Activated naive CD4-positive, alpha-beta T cell treated with anti-CD3 and anti-CD28 coated beads, Interleukin-2, amount 50 U/mL, for 24 hours (primary cell): ENCODE measurements at regions not wholly inside any gene's neighbourhood (a gene's known extent, or its start where the extent isn't known, plus 50 kb on each side); places are given as distances from the start of the nearest gene placed in this dataset.
"Not testable (repeated sequence)": the region's sequence is repeated elsewhere in the genome, so short reads cannot be mapped to it uniquely, and the experiment has no call there.

ENCODE experiments used
- H3K27ac Mint-ChIP-seq: one replicate; pipeline ENCODE4 v1.8.0; 2021; ENCODE audit warnings: mild to moderate bottlenecking, mixed read lengths
- H3K27me3 Mint-ChIP-seq: one replicate; pipeline ENCODE4 v1.8.0; 2021; ENCODE audit warnings: mixed read lengths
- H3K36me3 Mint-ChIP-seq: one replicate; pipeline ENCODE4 v1.8.0; 2021; ENCODE audit warnings: mixed read lengths
- H3K4me1 Mint-ChIP-seq: one replicate; pipeline ENCODE4 v1.8.0; 2021; ENCODE audit warnings: mixed read lengths
- H3K4me3 Mint-ChIP-seq: one replicate; pipeline ENCODE4 v1.8.0; 2021; ENCODE audit warnings: mild to moderate bottlenecking, mixed read lengths
- H3K9me3 Mint-ChIP-seq: one replicate; pipeline ENCODE4 v1.8.0; 2021; ENCODE audit warnings: mixed read lengths

- Mint-ChIP-seq H3K27ac (no peak overlapping the region), H3K9me3 (no peaks in the 10 kb centered on the region), H3K27me3 (no peaks in the 10 kb centered on the region), H3K4me3 (no peak overlapping the region), H3K4me1 (no peaks in the 10 kb centered on the region), H3K36me3 (no peaks in the 10 kb centered on the region)
Measured at GRCh38 chr4:11821772-11822430, 393.2 kb upstream of the HS3ST1 start.

GRCh38 chr4:11817088-11817487, 388.4 kb upstream of the HS3ST1 start:
- H3K4me1 Mint-ChIP-seq = no peaks in the 10 kb centered on the region
- H3K36me3 Mint-ChIP-seq = no peaks in the 10 kb centered on the region
- H3K27me3 Mint-ChIP-seq = no peaks in the 10 kb centered on the region
- H3K27ac Mint-ChIP-seq = no peak overlapping the region
- no peak overlapping the region for H3K4me3 Mint-ChIP-seq
- no peaks in the 10 kb centered on the region for H3K9me3 Mint-ChIP-seq

- Mint-ChIP-seq H3K27ac (no peak overlapping the region), H3K27me3 (no peaks in the 10 kb centered on the region), H3K4me1 (no peaks in the 10 kb centered on the region), H3K4me3 (no peak overlapping the region), H3K9me3 (no peaks in the 10 kb centered on the region), H3K36me3 (no peaks in the 10 kb centered on the region)
Measured at GRCh38 chr4:11814758-11815157, 386.1 kb upstream of the HS3ST1 start.

GRCh38 chr4:11813951-11814446, 385.3 kb upstream of the HS3ST1 start:
- no peak overlapping the region for H3K4me3 Mint-ChIP-seq
- H3K27me3 Mint-ChIP-seq = no peaks in the 10 kb centered on the region
- no peaks in the 10 kb centered on the region for H3K4me1 Mint-ChIP-seq
- H3K9me3 Mint-ChIP-seq = no peaks in the 10 kb centered on the region
- H3K27ac Mint-ChIP-seq = no peak overlapping the region
- no peaks in the 10 kb centered on the region for H3K36me3 Mint-ChIP-seq

GRCh38 chr4:11811521-11811920, 382.8 kb upstream of the HS3ST1 start:
- not testable (repeated sequence) for H3K27me3 Mint-ChIP-seq, H3K27ac Mint-ChIP-seq, H3K36me3 Mint-ChIP-seq, H3K9me3 Mint-ChIP-seq, H3K4me1 Mint-ChIP-seq, H3K4me3 Mint-ChIP-seq

GRCh38 chr4:11805842-11806241, 377.1 kb upstream of the HS3ST1 start:
- Mint-ChIP-seq H3K4me1 (no peaks in the 10 kb centered on the region), H3K36me3 (no peaks in the 10 kb centered on the region), H3K27me3 (no peaks in the 10 kb centered on the region), H3K27ac (no peak overlapping the region), H3K9me3 (no peaks in the 10 kb centered on the region), H3K4me3 (no peak overlapping the region)

GRCh38 chr4:11801466-11802446, 373.1 kb upstream of the HS3ST1 start:
- Mint-ChIP-seq H3K27ac (no peak overlapping the region), H3K27me3 (no peaks in the 10 kb centered on the region), H3K36me3 (no peaks in the 10 kb centered on the region), H3K9me3 (no peaks in the 10 kb centered on the region), H3K4me3 (no peak overlapping the region), H3K4me1 (no peaks in the 10 kb centered on the region)

GRCh38 chr4:11799196-11799595, 370.5 kb upstream of the HS3ST1 start:
- Mint-ChIP-seq H3K4me1 (no peaks in the 10 kb centered on the region), H3K9me3 (no peaks in the 10 kb centered on the region), H3K27me3 (no peaks in the 10 kb centered on the region), H3K27ac (no peak overlapping the region), H3K4me3 (no peak overlapping the region), H3K36me3 (no peaks in the 10 kb centered on the region)

GRCh38 chr4:11791797-11792196, 363.1 kb upstream of the HS3ST1 start:
- Mint-ChIP-seq H3K4me1 (no peaks in the 10 kb centered on the region), H3K27me3 (peaks cover 3% of the 10 kb centered on the region), H3K36me3 (no peaks in the 10 kb centered on the region), H3K4me3 (no peak overlapping the region), H3K9me3 (no peaks in the 10 kb centered on the region), H3K27ac (no peak overlapping the region)

GRCh38 chr4:11790230-11790629, 361.5 kb upstream of the HS3ST1 start:
- Mint-ChIP-seq H3K27ac (no peak overlapping the region), H3K4me3 (no peak overlapping the region), H3K36me3 (no peaks in the 10 kb centered on the region), H3K27me3 (peaks cover 3% of the 10 kb centered on the region), H3K4me1 (no peaks in the 10 kb centered on the region), H3K9me3 (no peaks in the 10 kb centered on the region)

GRCh38 chr4:11783588-11783987, 354.9 kb upstream of the HS3ST1 start:
- Mint-ChIP-seq H3K9me3 (no peaks in the 10 kb centered on the region), H3K36me3 (no peaks in the 10 kb centered on the region), H3K4me1 (no peaks in the 10 kb centered on the region), H3K27ac (no peak overlapping the region), H3K4me3 (no peak overlapping the region), H3K27me3 (peaks cover 3% of the 10 kb centered on the region)

GRCh38 chr4:11782859-11783258, 354.2 kb upstream of the HS3ST1 start:
- Mint-ChIP-seq H3K27me3 (peaks cover 3% of the 10 kb centered on the region), H3K36me3 (no peaks in the 10 kb centered on the region), H3K9me3 (no peaks in the 10 kb centered on the region), H3K27ac (no peak overlapping the region), H3K4me3 (no peak overlapping the region), H3K4me1 (no peaks in the 10 kb centered on the region)

GRCh38 chr4:11777447-11777846, 348.8 kb upstream of the HS3ST1 start:
- H3K4me1 Mint-ChIP-seq = no peaks in the 10 kb centered on the region
- H3K36me3 Mint-ChIP-seq = no peaks in the 10 kb centered on the region
- no peaks in the 10 kb centered on the region for H3K9me3 Mint-ChIP-seq
- H3K27ac Mint-ChIP-seq = no peak overlapping the region
- H3K27me3 Mint-ChIP-seq = peaks cover 2% of the 10 kb centered on the region
- H3K4me3 Mint-ChIP-seq = no peak overlapping the region

- Mint-ChIP-seq H3K36me3 (no peaks in the 10 kb centered on the region), H3K27me3 (peaks cover 2% of the 10 kb centered on the region), H3K27ac (no peak overlapping the region), H3K4me1 (no peaks in the 10 kb centered on the region), H3K9me3 (no peaks in the 10 kb centered on the region), H3K4me3 (no peak overlapping the region)
Measured at GRCh38 chr4:11774346-11774745, 345.7 kb upstream of the HS3ST1 start.

GRCh38 chr4:11773798-11774197, 345.1 kb upstream of the HS3ST1 start:
- Mint-ChIP-seq H3K36me3 (no peaks in the 10 kb centered on the region), H3K4me3 (no peak overlapping the region), H3K9me3 (no peaks in the 10 kb centered on the region)

GRCh38 chr4:11769434-11769833, 340.7 kb upstream of the HS3ST1 start:
- Mint-ChIP-seq H3K9me3 (no peaks in the 10 kb centered on the region), H3K4me1 (no peaks in the 10 kb centered on the region), H3K27me3 (peaks cover 4% of the 10 kb centered on the region), H3K4me3 (no peak overlapping the region), H3K36me3 (no peaks in the 10 kb centered on the region), H3K27ac (no peak overlapping the region)

More at GRCh38 chr4:11773798-11774197, 345.1 kb upstream of the HS3ST1 start:
- H3K4me1 Mint-ChIP-seq = no peaks in the 10 kb centered on the region
- no peak overlapping the region for H3K27ac Mint-ChIP-seq
- H3K27me3 Mint-ChIP-seq = peaks cover 2% of the 10 kb centered on the region
